Inflammatory macrophage treated with lipopolysaccharide for 1 hour (primary cell): ENCODE measurements at regions not wholly inside any gene's neighbourhood (a gene's known extent, or its start where the extent isn't known, plus 50 kb on each side); places are given as distances from the start of the nearest gene placed in this dataset.

Experiments
- DNase-seq, 2 donors: peaks; one replicate each; pipeline ENCODE4 v3.0.0-alpha.2; 2020 to 2022

- no peak for DNase-seq
These were observed 50.0 kb upstream of the CLDN5 start for GRCh38 chr22:19574247-19574646.

- DNase-seq = peak; percentile 26 to 50
These were observed 52.5 kb upstream of the CLDN5 start for GRCh38 chr22:19576460-19577421.

- DNase-seq = no peak
These were observed 53.3 kb upstream of the CLDN5 start for GRCh38 chr22:19577422-19577966.

- DNase-seq = peak in 1 of 2 donors; percentile 7
These were observed 54.2 kb upstream of the CLDN5 start for GRCh38 chr22:19578180-19579004.

GRCh38 chr22:19579115-19579811, 55.1 kb upstream of the CLDN5 start:
- DNase-seq = no peak

GRCh38 chr22:19579880-19580279, 55.7 kb upstream of the CLDN5 start:
- no peak for DNase-seq

GRCh38 chr22:19580291-19580890, 56.2 kb upstream of the CLDN5 start:
- DNase-seq = no peak

GRCh38 chr22:19582033-19582693, 58.0 kb upstream of the CLDN5 start:
- no peak for DNase-seq

- DNase-seq = no peak
These were observed 62.9 kb upstream of the CLDN5 start for GRCh38 chr22:19586922-19587684.

- DNase-seq = no peak
These were observed 66.5 kb upstream of the CLDN5 start for GRCh38 chr22:19590696-19591095.

GRCh38 chr22:19591568-19591967, 67.4 kb upstream of the CLDN5 start:
- DNase-seq = no peak

- DNase-seq = no peak
These were observed 68.3 kb upstream of the CLDN5 start for GRCh38 chr22:19592464-19592863.

GRCh38 chr22:19593991-19594569, 69.9 kb upstream of the CLDN5 start:
- no peak for DNase-seq

- DNase-seq = no peak
These were observed 71.3 kb upstream of the CLDN5 start for GRCh38 chr22:19595532-19595931.

GRCh38 chr22:19596680-19597398, 72.6 kb upstream of the CLDN5 start:
- DNase-seq = no peak

- DNase-seq = no peak
These were observed 73.2 kb upstream of the CLDN5 start for GRCh38 chr22:19597399-19597735.

- peak; percentile 28 to 31 for DNase-seq
These were observed 74.0 kb upstream of the CLDN5 start for GRCh38 chr22:19598054-19598855.

GRCh38 chr22:19599004-19599403, 74.8 kb upstream of the CLDN5 start:
- no peak for DNase-seq

GRCh38 chr22:19599626-19600243, 75.5 kb upstream of the CLDN5 start:
- DNase-seq = no peak
